LoVo (cell line): ENCODE measurements at regions not wholly inside any gene's neighbourhood (a gene's known extent, or its start where the extent isn't known, plus 50 kb on each side); places are given as distances from the start of the nearest gene placed in this dataset.

Experiments used
- DNase-seq: peaks from one replicate; pipeline ENCODE4 v3.0.0-alpha.2; 2016; ENCODE audit warnings: low spot score

GRCh38 chr11:27287205-27287604 is 75.8 kb downstream of the CCDC34 start:
- no peak for DNase-seq

GRCh38 chr11:27285761-27286160 is 77.3 kb downstream of the CCDC34 start:
- no peak for DNase-seq

GRCh38 chr11:27282806-27283205 is 80.2 kb downstream of the CCDC34 start:
- DNase-seq: no peak

- no peak for DNase-seq
These were observed 81.0 kb downstream of the CCDC34 start for GRCh38 chr11:27281740-27282590.

- no peak for DNase-seq
These were observed 81.7 kb downstream of the CCDC34 start for GRCh38 chr11:27281276-27281675.

GRCh38 chr11:27280140-27280539 is 82.9 kb downstream of the CCDC34 start:
- DNase-seq: no peak

GRCh38 chr11:27279460-27279859 is 83.6 kb downstream of the CCDC34 start:
- DNase-seq: no peak

- DNase-seq: no peak
These were observed 85.2 kb downstream of the CCDC34 start for GRCh38 chr11:27277843-27278242.

- no peak for DNase-seq
These were observed 86.9 kb downstream of the CCDC34 start for GRCh38 chr11:27276141-27276540.

- DNase-seq: no peak
These were observed 88.1 kb downstream of the CCDC34 start for GRCh38 chr11:27274854-27275395.

- DNase-seq: no peak
These were observed 96.9 kb downstream of the CCDC34 start for GRCh38 chr11:27266125-27266524.

- DNase-seq: no peak
These were observed 99.0 kb downstream of the CCDC34 start for GRCh38 chr11:27263986-27264385.

GRCh38 chr11:27263046-27263445 is 100.0 kb downstream of the CCDC34 start:
- no peak for DNase-seq

- DNase-seq: no peak
These were observed 107.6 kb downstream of the CCDC34 start for GRCh38 chr11:27255447-27255828.

GRCh38 chr11:27254744-27255446 is 108.1 kb downstream of the CCDC34 start:
- no peak for DNase-seq

GRCh38 chr11:27253224-27253623 is 109.8 kb downstream of the CCDC34 start:
- no peak for DNase-seq

- DNase-seq: no peak
These were observed 111.9 kb downstream of the CCDC34 start for GRCh38 chr11:27250867-27251665.

GRCh38 chr11:27248576-27249509 is 114.2 kb downstream of the CCDC34 start:
- no peak for DNase-seq

GRCh38 chr11:27247660-27248059 is 115.4 kb downstream of the CCDC34 start:
- no peak for DNase-seq

GRCh38 chr11:27246925-27247324 is 116.1 kb downstream of the CCDC34 start:
- no peak for DNase-seq

- no peak for DNase-seq
These were observed 118.1 kb downstream of the CCDC34 start for GRCh38 chr11:27244900-27245299.
